ENCODE measurements at regions not wholly inside any gene's neighbourhood (a gene's known extent, or its start where the extent isn't known, plus 50 kb on each side); places are given as distances from the start of the nearest gene placed in this dataset.

GRCh38 chr12:11960646-11961045 is 110.1 kb upstream of the BCL2L14 start:
- H3K36me3 ChIP-seq (replicated peaks; ENCODE audit: low read depth, low read length): no peaks in the 10 kb centered on the region
- H3K79me2 ChIP-seq (ENCODE audit: low read length): no peaks in the 10 kb centered on the region
- peaks cover 14% of the 10 kb centered on the region for H3K27me3 ChIP-seq (ENCODE audit: low read depth, low read length)
- no peaks in the 10 kb centered on the region for H4K20me1 ChIP-seq (ENCODE audit: insufficient read depth, low read length)
- TF ChIP-seq CTCF (IDR thresholded peaks at IDR 0.05; ENCODE audit: low read depth, low read length): no peak
- no peak for TF ChIP-seq EZH2phosphoT487 (IDR thresholded peaks at IDR 0.05; ENCODE audit: low read depth)
- no peak overlapping the region for H3K9ac ChIP-seq (ENCODE audit: low read length)
- H3K4me3 ChIP-seq (ENCODE audit: low read length): no peak overlapping the region
- no peak overlapping the region for H3K27ac ChIP-seq (ENCODE audit: low read length)
- H3K4me2 ChIP-seq (ENCODE audit: low read length): no peak overlapping the region
- peaks cover 18% of the 10 kb centered on the region for H3K4me1 ChIP-seq (ENCODE audit: low read length)
- H2AFZ ChIP-seq (ENCODE audit: low read depth, low read length): no peak overlapping the region
- no peaks in the 10 kb centered on the region for H3K9me3 ChIP-seq (ENCODE audit: insufficient read depth, low read length)

GRCh38 chr12:11961686-11962085 is 109.1 kb upstream of the BCL2L14 start:
- Histone ChIP-seq H3K36me3 (replicated peaks; ENCODE audit: low read depth, low read length) (no peaks in the 10 kb centered on the region), H3K4me3 (ENCODE audit: low read length) (no peak overlapping the region), H3K79me2 (ENCODE audit: low read length) (no peaks in the 10 kb centered on the region), H3K9me3 (ENCODE audit: insufficient read depth, low read length) (no peaks in the 10 kb centered on the region), H3K4me1 (ENCODE audit: low read length) (peaks cover 25% of the 10 kb centered on the region), H3K9ac (ENCODE audit: low read length) (no peak overlapping the region), H2AFZ (ENCODE audit: low read depth, low read length) (no peak overlapping the region), H3K4me2 (ENCODE audit: low read length) (no peak overlapping the region), H3K27me3 (ENCODE audit: low read depth, low read length) (peaks cover 3% of the 10 kb centered on the region), H4K20me1 (ENCODE audit: insufficient read depth, low read length) (no peaks in the 10 kb centered on the region), H3K27ac (ENCODE audit: low read length) (no peak overlapping the region)
- no peak for TF ChIP-seq EZH2phosphoT487 (IDR thresholded peaks at IDR 0.05; ENCODE audit: low read depth)
- no peak for TF ChIP-seq CTCF (IDR thresholded peaks at IDR 0.05; ENCODE audit: low read depth, low read length)

- H3K27ac ChIP-seq (ENCODE audit: low read length): no peak overlapping the region
- H2AFZ ChIP-seq (ENCODE audit: low read depth, low read length): no peak overlapping the region
- H3K4me1 ChIP-seq (ENCODE audit: low read length): peaks cover 36% of the 10 kb centered on the region
- no peak for TF ChIP-seq EZH2phosphoT487 (IDR thresholded peaks at IDR 0.05; ENCODE audit: low read depth)
- TF ChIP-seq CTCF (IDR thresholded peaks at IDR 0.05; ENCODE audit: low read depth, low read length): no peak
- no peak overlapping the region for H3K4me2 ChIP-seq (ENCODE audit: low read length)
- no peak overlapping the region for H3K4me3 ChIP-seq (ENCODE audit: low read length)
- no peak overlapping the region for H3K9ac ChIP-seq (ENCODE audit: low read length)
- H3K9me3 ChIP-seq (ENCODE audit: insufficient read depth, low read length): no peaks in the 10 kb centered on the region
- no peaks in the 10 kb centered on the region for H3K79me2 ChIP-seq (ENCODE audit: low read length)
- H3K36me3 ChIP-seq (replicated peaks; ENCODE audit: low read depth, low read length): no peaks in the 10 kb centered on the region
- no peaks in the 10 kb centered on the region for H4K20me1 ChIP-seq (ENCODE audit: insufficient read depth, low read length)
- H3K27me3 ChIP-seq (ENCODE audit: low read depth, low read length): no peaks in the 10 kb centered on the region
These were observed 107.9 kb upstream of the BCL2L14 start for GRCh38 chr12:11962860-11963259.

- Histone ChIP-seq H3K27me3 (ENCODE audit: low read depth, low read length) (no peaks in the 10 kb centered on the region), H3K9ac (ENCODE audit: low read length) (no peak overlapping the region), H3K9me3 (ENCODE audit: insufficient read depth, low read length) (no peaks in the 10 kb centered on the region), H3K4me1 (ENCODE audit: low read length) (peaks cover 37% of the 10 kb centered on the region), H3K27ac (ENCODE audit: low read length) (no peak overlapping the region), H3K36me3 (replicated peaks; ENCODE audit: low read depth, low read length) (no peaks in the 10 kb centered on the region), H4K20me1 (ENCODE audit: insufficient read depth, low read length) (no peaks in the 10 kb centered on the region), H3K79me2 (ENCODE audit: low read length) (no peaks in the 10 kb centered on the region), H2AFZ (ENCODE audit: low read depth, low read length) (no peak overlapping the region), H3K4me2 (ENCODE audit: low read length) (no peak overlapping the region), H3K4me3 (ENCODE audit: low read length) (no peak overlapping the region)
- no peak for TF ChIP-seq EZH2phosphoT487 (IDR thresholded peaks at IDR 0.05; ENCODE audit: low read depth)
- no peak for TF ChIP-seq CTCF (IDR thresholded peaks at IDR 0.05; ENCODE audit: low read depth, low read length)
These were observed 106.8 kb upstream of the BCL2L14 start for GRCh38 chr12:11963841-11964471.
